Vagina (tissue), 2 donors: ENCODE measurements at regions not wholly inside any gene's neighbourhood (a gene's known extent, or its start where the extent isn't known, plus 50 kb on each side); places are given as distances from the start of the nearest gene placed in this dataset.

Experiments used
- DNase-seq, 2 donors: peaks; one replicate each; pipeline ENCODE4 v3.0.0-alpha.2; 2017; ENCODE audit errors: extremely low spot score in 2 of 2
- H3K27ac ChIP-seq: fragments of 200-600 bp; sonication (generic); one replicate; pipeline ENCODE4 v1.5.1; 2019
- H3K27me3 ChIP-seq: fragments of 200-600 bp; sonication (generic); one replicate; pipeline ENCODE4 v1.5.1; 2019
- H3K36me3 ChIP-seq, 2 donors: fragments of 200-600 bp; sonication (generic); one replicate each; pipeline ENCODE4 v1.5.1; 2017 to 2019
- H3K4me1 ChIP-seq: fragments of 200-600 bp; sonication (generic); one replicate; pipeline ENCODE4 v1.5.1; 2019
- H3K4me3 ChIP-seq, 2 donors: fragments of 200-600 bp; sonication (generic); 1 replicate in 1 of 2; 2 replicates in 1 of 2; pipeline ENCODE4 v1.5.1; 2016 to 2019
- H3K9me3 ChIP-seq: fragments of 200-600 bp; sonication (generic); one replicate; pipeline ENCODE4 v1.5.1; 2019
- POLR2A ChIP-seq, 2 donors: fragments of 450-650 bp; IDR thresholded peaks; one replicate each; pipeline ENCODE4 v1.6.1; 2017; ENCODE audit warnings: antibody characterized with exemption in 2 of 2, mild to moderate bottlenecking in 2 of 2, moderate library complexity in 2 of 2
- POLR2AphosphoS5 ChIP-seq, 2 donors: sonication (generic); formaldehyde crosslinking; IDR thresholded peaks; one replicate each; pipeline ENCODE4 v1.9.0; 2017; ENCODE audit warnings: antibody characterized with exemption in 2 of 2, mild to moderate bottlenecking in 2 of 2, low read depth in 1 of 2; ENCODE audit not compliant: insufficient read depth in 1 of 2
- intact Hi-C: fragments of 100-400 bp; cut with DNase I; formaldehyde crosslinking; loops from one replicate; pipeline ENCODE4 v1.15.1; 2023
- TF ChIP-seq, protein P1 (sequence below), 3 experiments: fragments of 450-650 bp in 2 of 3; fragments of 200-600 bp in 1 of 3; sonication (generic) in 1 of 3; IDR thresholded peaks; one replicate each; pipeline ENCODE4 v1.5.1; 2017 to 2019; ENCODE audit warnings: antibody characterized with exemption in 3 of 3, mild to moderate bottlenecking in 2 of 3, moderate library complexity in 2 of 3

DNA sequence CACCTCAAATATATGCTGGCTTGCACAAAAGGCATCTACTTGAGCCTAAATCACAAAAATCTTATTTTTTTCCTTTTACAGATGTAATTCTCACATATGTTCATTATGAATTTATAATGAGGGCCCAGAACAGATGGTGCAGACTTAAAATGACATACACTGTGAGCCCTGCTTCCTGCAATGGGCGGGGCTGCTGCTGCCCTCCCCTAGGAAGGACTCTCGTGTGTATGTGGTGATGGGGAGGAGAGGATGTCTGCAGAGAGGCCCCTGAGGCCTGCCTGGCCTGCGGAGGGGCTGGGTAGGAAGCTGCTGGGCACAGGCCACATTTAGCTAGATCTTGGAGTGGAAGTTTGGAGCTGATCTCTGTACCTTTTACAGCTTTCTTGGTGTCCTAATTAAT, 233.4 kb upstream of the KIRREL3 start:
- no peak overlapping the region for H3K27ac ChIP-seq
- no peaks in the 10 kb centered on the region for H3K27me3 ChIP-seq
- no peaks in the 10 kb centered on the region for H3K9me3 ChIP-seq
- TF ChIP-seq POLR2A (IDR thresholded peaks at IDR 0.05) = no peak
- TF ChIP-seq, protein P1, sequence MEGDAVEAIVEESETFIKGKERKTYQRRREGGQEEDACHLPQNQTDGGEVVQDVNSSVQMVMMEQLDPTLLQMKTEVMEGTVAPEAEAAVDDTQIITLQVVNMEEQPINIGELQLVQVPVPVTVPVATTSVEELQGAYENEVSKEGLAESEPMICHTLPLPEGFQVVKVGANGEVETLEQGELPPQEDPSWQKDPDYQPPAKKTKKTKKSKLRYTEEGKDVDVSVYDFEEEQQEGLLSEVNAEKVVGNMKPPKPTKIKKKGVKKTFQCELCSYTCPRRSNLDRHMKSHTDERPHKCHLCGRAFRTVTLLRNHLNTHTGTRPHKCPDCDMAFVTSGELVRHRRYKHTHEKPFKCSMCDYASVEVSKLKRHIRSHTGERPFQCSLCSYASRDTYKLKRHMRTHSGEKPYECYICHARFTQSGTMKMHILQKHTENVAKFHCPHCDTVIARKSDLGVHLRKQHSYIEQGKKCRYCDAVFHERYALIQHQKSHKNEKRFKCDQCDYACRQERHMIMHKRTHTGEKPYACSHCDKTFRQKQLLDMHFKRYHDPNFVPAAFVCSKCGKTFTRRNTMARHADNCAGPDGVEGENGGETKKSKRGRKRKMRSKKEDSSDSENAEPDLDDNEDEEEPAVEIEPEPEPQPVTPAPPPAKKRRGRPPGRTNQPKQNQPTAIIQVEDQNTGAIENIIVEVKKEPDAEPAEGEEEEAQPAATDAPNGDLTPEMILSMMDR (IDR thresholded peaks at IDR 0.05) = no peak
- TF ChIP-seq POLR2AphosphoS5 (IDR thresholded peaks at IDR 0.05; ENCODE audit: insufficient read depth in 1 of 2, low read depth in 1 of 2) = no peak
- DNase-seq = no peak
- H3K4me1 ChIP-seq = no peaks in the 10 kb centered on the region
- no peaks in the 10 kb centered on the region for H3K36me3 ChIP-seq
- intact Hi-C loops = no loop called here
- no peak overlapping the region for H3K4me3 ChIP-seq

DNA sequence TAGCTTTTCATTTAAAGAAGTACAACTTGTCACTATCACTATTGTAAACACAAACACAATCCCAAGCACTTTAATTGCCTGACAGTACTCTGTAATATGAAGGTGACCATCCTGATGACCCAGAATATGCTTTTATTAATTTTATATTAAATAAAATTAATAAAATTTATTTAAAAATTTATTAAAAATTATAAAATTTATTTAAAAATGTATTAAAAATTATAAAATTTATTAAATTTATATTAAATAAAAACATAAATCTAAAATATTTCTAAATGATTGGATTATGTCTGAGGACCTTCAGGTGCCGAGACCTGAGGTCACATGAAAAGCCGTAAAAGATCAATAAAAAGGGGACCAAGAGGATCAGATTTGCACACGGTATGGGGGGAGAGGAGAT, 229.8 kb upstream of the KIRREL3 start:
- H3K27ac ChIP-seq = no peak overlapping the region
- no peaks in the 10 kb centered on the region for H3K9me3 ChIP-seq
- no peak overlapping the region for H3K4me3 ChIP-seq
- no peaks in the 10 kb centered on the region for H3K4me1 ChIP-seq
- intact Hi-C loops = no loop called here
- no peaks in the 10 kb centered on the region for H3K36me3 ChIP-seq
- TF ChIP-seq POLR2AphosphoS5 (IDR thresholded peaks at IDR 0.05; ENCODE audit: insufficient read depth in 1 of 2, low read depth in 1 of 2) (no peak), POLR2A (IDR thresholded peaks at IDR 0.05) (no peak)
- TF ChIP-seq, protein P1 (IDR thresholded peaks at IDR 0.05) = no peak
- no peaks in the 10 kb centered on the region for H3K27me3 ChIP-seq
- DNase-seq = no peak

DNA sequence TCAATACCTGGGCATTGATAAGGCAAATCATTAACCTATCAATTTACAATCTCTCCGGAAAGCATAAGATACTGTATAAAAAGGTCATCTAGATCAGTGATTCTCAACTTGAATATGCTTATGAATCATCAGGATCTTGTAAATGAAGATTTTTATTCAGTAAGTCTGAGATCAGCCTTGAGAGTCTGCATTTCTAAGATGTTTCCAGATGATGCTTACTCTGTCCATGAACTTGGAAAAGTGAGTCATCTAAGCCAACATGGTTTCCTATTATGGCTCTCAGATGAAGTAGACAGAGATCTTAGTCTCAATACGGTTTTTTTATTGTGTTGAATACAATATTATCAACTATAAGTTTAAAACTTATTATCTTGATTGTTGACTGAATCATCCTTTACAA, 226.4 kb upstream of the KIRREL3 start:
- TF ChIP-seq POLR2AphosphoS5 (IDR thresholded peaks at IDR 0.05; ENCODE audit: insufficient read depth in 1 of 2, low read depth in 1 of 2) (no peak), POLR2A (IDR thresholded peaks at IDR 0.05) (no peak)
- TF ChIP-seq, protein P1 (IDR thresholded peaks at IDR 0.05) = no peak
- Histone ChIP-seq H3K27me3 (no peaks in the 10 kb centered on the region), H3K4me1 (no peaks in the 10 kb centered on the region), H3K27ac (no peak overlapping the region), H3K36me3 (no peaks in the 10 kb centered on the region), H3K4me3 (no peak overlapping the region), H3K9me3 (no peaks in the 10 kb centered on the region)
- DNase-seq = no peak
- intact Hi-C loops = no loop called here

DNA sequence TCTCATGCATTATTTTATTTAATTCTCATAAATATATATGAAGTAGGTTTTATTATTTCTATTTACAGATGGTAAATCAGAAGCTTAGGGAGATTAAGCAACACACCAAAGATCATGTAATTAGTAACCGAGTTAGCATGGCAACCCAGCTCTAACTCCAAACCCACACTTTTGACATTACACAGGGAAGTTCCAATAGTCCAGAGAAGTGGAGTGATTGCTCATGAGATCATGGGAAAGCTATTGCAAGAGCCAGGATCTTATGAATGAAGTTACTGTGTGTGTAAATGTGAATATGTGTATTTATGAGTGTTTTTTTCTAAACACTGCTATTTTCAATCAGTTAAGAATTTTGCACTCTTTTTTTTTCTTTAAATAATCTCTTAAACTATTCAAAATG, 225.8 kb upstream of the KIRREL3 start:
- no peak for TF ChIP-seq POLR2A (IDR thresholded peaks at IDR 0.05)
- TF ChIP-seq, protein P1 (IDR thresholded peaks at IDR 0.05) = no peak
- H3K4me3 ChIP-seq = no peak overlapping the region
- intact Hi-C loops = no loop called here
- no peak for DNase-seq
- no peaks in the 10 kb centered on the region for H3K9me3 ChIP-seq
- H3K27me3 ChIP-seq = no peaks in the 10 kb centered on the region
- H3K27ac ChIP-seq = no peak overlapping the region
- H3K36me3 ChIP-seq = no peaks in the 10 kb centered on the region
- H3K4me1 ChIP-seq = no peaks in the 10 kb centered on the region

DNA sequence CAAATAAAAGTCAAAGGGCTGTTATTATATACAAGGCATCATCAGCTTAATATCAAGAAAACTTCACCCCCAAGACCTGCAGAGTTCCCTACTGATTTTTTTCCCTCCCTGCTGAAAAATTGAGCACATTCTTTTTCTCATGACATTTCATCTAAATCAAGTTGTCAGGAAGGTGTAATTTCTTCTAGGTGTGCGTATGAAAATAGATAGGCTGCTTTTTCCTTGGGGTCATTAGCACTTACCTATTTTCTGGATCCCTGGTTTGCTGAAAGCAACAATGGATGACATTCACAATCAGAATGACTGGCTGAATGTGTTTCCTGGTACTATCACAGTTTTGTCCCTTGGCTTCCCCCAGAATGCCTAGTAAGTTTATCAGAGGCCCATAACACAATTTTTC, 225.0 kb upstream of the KIRREL3 start:
- DNase-seq = no peak
- Histone ChIP-seq H3K27me3 (no peaks in the 10 kb centered on the region), H3K36me3 (no peaks in the 10 kb centered on the region), H3K4me3 (no peak overlapping the region), H3K4me1 (no peaks in the 10 kb centered on the region), H3K9me3 (no peaks in the 10 kb centered on the region), H3K27ac (no peak overlapping the region)
- TF ChIP-seq POLR2A (IDR thresholded peaks at IDR 0.05) (no peak), POLR2AphosphoS5 (IDR thresholded peaks at IDR 0.05; ENCODE audit: insufficient read depth in 1 of 2, low read depth in 1 of 2) (no peak)
- TF ChIP-seq, protein P1 (IDR thresholded peaks at IDR 0.05) = no peak
- intact Hi-C loops = no loop called here
